ENCODE measurements at regions not wholly inside any gene's neighbourhood (a gene's known extent, or its start where the extent isn't known, plus 50 kb on each side); places are given as distances from the start of the nearest gene placed in this dataset.

DNA sequence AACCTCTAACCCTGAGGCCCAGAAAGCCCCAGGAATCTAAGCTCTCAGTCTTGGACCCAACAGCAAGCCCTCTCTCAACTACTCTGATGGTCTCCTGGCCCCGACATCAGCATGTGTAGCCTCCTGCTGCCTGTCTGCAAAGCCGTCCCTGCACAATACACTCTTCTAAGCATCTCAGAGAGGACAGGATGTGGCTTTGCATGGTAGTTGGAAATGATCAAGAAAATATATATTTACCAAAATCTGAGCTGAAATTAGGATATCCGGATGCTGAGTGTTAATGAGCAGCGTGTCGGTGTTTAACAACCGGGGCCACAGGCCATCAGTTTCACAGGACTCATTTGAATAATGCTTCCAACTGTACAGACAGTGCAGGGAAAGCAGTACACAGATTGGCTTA lies 59.1 kb upstream of the SIM2 start:
- no peak for TF ChIP-seq CTCF (conservative IDR thresholded peaks at IDR 0.05; ENCODE audit: low read length)
- TF ChIP-seq EZH2phosphoT487 (IDR thresholded peaks at IDR 0.05; ENCODE audit: borderline replicate concordance, low read depth, low read length) = no peak

Data from OCI-LY7 (cell line).